ENCODE measurements at regions not wholly inside any gene's neighbourhood (a gene's known extent, or its start where the extent isn't known, plus 50 kb on each side); places are given as distances from the start of the nearest gene placed in this dataset.

DNA sequence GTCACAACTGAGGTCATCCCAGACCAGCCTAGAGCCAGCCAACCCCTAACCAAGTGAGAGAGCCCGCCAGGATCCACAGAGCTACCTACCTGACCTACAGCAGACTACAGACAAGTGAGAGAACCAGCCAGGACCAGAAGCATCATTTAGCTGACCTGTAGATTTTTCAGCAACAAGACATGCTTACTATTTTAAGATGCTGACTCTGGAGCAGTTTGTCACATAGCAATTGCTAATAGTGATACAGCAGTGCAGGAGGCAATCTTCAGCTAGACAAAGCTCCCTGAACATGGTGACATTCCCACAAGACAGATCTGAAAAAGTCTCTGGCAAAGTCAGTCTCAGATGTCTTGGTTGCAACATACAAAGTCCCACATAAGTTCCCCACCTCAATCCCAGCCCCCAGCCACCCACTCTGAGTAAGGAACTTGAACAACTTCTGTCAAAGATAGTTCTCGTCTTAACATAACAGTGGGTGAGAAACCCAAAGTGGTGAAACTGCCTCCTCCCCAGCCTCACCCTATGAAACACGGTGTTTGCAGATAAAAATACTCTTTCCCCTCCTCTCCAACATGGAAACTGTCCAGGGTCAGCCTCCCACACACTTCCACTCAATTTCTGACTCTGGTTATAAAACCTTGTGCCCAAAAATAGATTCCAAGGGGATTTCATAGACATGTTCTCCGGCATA lies 120.3 kb upstream of the SLC6A11 start:
- H3K36me3 ChIP-seq (ENCODE audit: control insufficient read depth in 2 of 2, extremely low read depth in 1 of 2, insufficient read depth in 2 of 2, low read length in 2 of 2): no peaks in the 10 kb centered on the region
- no peak overlapping the region for H3K4me3 ChIP-seq (ENCODE audit: control insufficient read depth in 2 of 3, extremely low read depth in 1 of 3, insufficient read depth in 2 of 3, low read depth in 1 of 3, low read length in 3 of 3)
- DNase-seq (ENCODE audit: low read depth, low spot score) (no peak), FAIRE-seq (no peak)
- H3K9ac ChIP-seq (ENCODE audit: control insufficient read depth, extremely low read depth, insufficient read depth, low read length): no peak overlapping the region
- H3K27me3 ChIP-seq (ENCODE audit: control insufficient read depth, extremely low read depth, insufficient read depth, low read length): peaks cover 28% of the 10 kb centered on the region
- H3K27ac ChIP-seq (ENCODE audit: control insufficient read depth, insufficient read depth, low read length): no peak overlapping the region
- TF ChIP-seq EZH2 (IDR thresholded peaks at IDR 0.05; ENCODE audit: low read length): no peak
- TF ChIP-seq, protein P1, sequence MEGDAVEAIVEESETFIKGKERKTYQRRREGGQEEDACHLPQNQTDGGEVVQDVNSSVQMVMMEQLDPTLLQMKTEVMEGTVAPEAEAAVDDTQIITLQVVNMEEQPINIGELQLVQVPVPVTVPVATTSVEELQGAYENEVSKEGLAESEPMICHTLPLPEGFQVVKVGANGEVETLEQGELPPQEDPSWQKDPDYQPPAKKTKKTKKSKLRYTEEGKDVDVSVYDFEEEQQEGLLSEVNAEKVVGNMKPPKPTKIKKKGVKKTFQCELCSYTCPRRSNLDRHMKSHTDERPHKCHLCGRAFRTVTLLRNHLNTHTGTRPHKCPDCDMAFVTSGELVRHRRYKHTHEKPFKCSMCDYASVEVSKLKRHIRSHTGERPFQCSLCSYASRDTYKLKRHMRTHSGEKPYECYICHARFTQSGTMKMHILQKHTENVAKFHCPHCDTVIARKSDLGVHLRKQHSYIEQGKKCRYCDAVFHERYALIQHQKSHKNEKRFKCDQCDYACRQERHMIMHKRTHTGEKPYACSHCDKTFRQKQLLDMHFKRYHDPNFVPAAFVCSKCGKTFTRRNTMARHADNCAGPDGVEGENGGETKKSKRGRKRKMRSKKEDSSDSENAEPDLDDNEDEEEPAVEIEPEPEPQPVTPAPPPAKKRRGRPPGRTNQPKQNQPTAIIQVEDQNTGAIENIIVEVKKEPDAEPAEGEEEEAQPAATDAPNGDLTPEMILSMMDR (optimal IDR thresholded peaks at IDR 0.05 in 1 of 3, IDR thresholded peaks at IDR 0.05 in 1 of 3, conservative IDR thresholded peaks at IDR 0.05 in 1 of 3; ENCODE audit: extremely low read depth in 1 of 3, insufficient read depth in 2 of 3, low read length in 3 of 3): no peak
- H3K79me2 ChIP-seq (ENCODE audit: control insufficient read depth, insufficient read depth, low read length): no peaks in the 10 kb centered on the region
- H3K9me3 ChIP-seq (ENCODE audit: control insufficient read depth, low read depth, low read length): no peaks in the 10 kb centered on the region
- H2AFZ ChIP-seq (ENCODE audit: control insufficient read depth, low read length): no peak overlapping the region
- no peak overlapping the region for H3K4me2 ChIP-seq (ENCODE audit: control insufficient read depth, extremely low read depth, insufficient read depth, low read depth, low read length)
- dilution Hi-C loops (cut with MboI; ENCODE audit: extremely low pct_ligation_motif_present, low sequenced_read_pairs): no loop called here
- no peaks in the 10 kb centered on the region for H3K4me1 ChIP-seq (ENCODE audit: control insufficient read depth, extremely low read depth, insufficient read depth, low read length)
- H3K9me1 ChIP-seq (ENCODE audit: control insufficient read depth, extremely low read depth, insufficient read depth, low read length): no peaks in the 10 kb centered on the region
- H4K20me1 ChIP-seq (ENCODE audit: control insufficient read depth, extremely low read depth, insufficient read depth, low read length): no peaks in the 10 kb centered on the region

DNA sequence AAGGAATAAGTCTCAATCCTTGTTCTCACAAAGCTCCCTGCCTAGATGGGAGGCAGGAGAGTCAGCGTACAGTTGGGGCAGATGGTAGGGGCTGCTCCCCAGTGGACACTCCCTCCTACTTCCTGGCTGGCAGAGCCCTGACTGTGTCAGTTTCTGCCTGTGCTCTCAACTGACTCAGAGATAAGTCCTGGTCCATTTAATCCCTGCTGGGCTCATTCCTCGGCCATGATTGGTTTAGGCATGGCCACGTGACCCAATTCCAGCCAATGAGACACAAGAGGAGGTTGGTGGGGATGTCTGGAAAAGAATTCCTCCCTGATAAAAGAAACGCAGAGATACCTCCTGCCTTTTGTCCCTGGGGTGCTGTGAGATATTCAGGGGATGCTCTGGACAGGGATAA lies 118.1 kb upstream of the SLC6A11 start:
- Histone ChIP-seq H3K9me1 (ENCODE audit: control insufficient read depth, extremely low read depth, insufficient read depth, low read length) (no peaks in the 10 kb centered on the region), H3K4me1 (ENCODE audit: control insufficient read depth, extremely low read depth, insufficient read depth, low read length) (no peaks in the 10 kb centered on the region), H3K9ac (ENCODE audit: control insufficient read depth, extremely low read depth, insufficient read depth, low read length) (no peak overlapping the region), H3K79me2 (ENCODE audit: control insufficient read depth, insufficient read depth, low read length) (no peaks in the 10 kb centered on the region), H3K4me3 (ENCODE audit: control insufficient read depth in 2 of 3, extremely low read depth in 1 of 3, insufficient read depth in 2 of 3, low read depth in 1 of 3, low read length in 3 of 3) (no peak overlapping the region), H3K27me3 (ENCODE audit: control insufficient read depth, extremely low read depth, insufficient read depth, low read length) (peaks cover 20% of the 10 kb centered on the region), H3K9me3 (ENCODE audit: control insufficient read depth, low read depth, low read length) (no peaks in the 10 kb centered on the region), H3K4me2 (ENCODE audit: control insufficient read depth, extremely low read depth, insufficient read depth, low read depth, low read length) (no peak overlapping the region), H3K27ac (ENCODE audit: control insufficient read depth, insufficient read depth, low read length) (no peak overlapping the region), H2AFZ (ENCODE audit: control insufficient read depth, low read length) (no peak overlapping the region), H3K36me3 (ENCODE audit: control insufficient read depth in 2 of 2, extremely low read depth in 1 of 2, insufficient read depth in 2 of 2, low read length in 2 of 2) (no peaks in the 10 kb centered on the region), H4K20me1 (ENCODE audit: control insufficient read depth, extremely low read depth, insufficient read depth, low read length) (no peaks in the 10 kb centered on the region)
- FAIRE-seq (no peak), DNase-seq (ENCODE audit: low read depth, low spot score) (no peak)
- dilution Hi-C loops (cut with MboI; ENCODE audit: extremely low pct_ligation_motif_present, low sequenced_read_pairs): no loop called here
- no peak for TF ChIP-seq EZH2 (IDR thresholded peaks at IDR 0.05; ENCODE audit: low read length)
- TF ChIP-seq, protein P1 (optimal IDR thresholded peaks at IDR 0.05 in 1 of 3, IDR thresholded peaks at IDR 0.05 in 1 of 3, conservative IDR thresholded peaks at IDR 0.05 in 1 of 3; ENCODE audit: extremely low read depth in 1 of 3, insufficient read depth in 2 of 3, low read length in 3 of 3): no peak

Data from keratinocyte (primary cell).